ENCODE measurements at regions not wholly inside any gene's neighbourhood (a gene's known extent, or its start where the extent isn't known, plus 50 kb on each side); places are given as distances from the start of the nearest gene placed in this dataset.

- TF ChIP-seq EZH2 (IDR thresholded peaks at IDR 0.05; ENCODE audit: insufficient read depth, poor library complexity, severe bottlenecking) (no peak), EZH2phosphoT487 (IDR thresholded peaks at IDR 0.05; ENCODE audit: insufficient read depth, low read depth) (no peak)
Measured at GRCh38 chr11:103010891-103011290, 55.4 kb upstream of the MMP13 start.

Measured in GM23248 (cell line).